ENCODE measurements at regions not wholly inside any gene's neighbourhood (a gene's known extent, or its start where the extent isn't known, plus 50 kb on each side); places are given as distances from the start of the nearest gene placed in this dataset.
A peak's percentile ranks its signal among the peaks of the same experiment; 100 is the strongest.

DNA sequence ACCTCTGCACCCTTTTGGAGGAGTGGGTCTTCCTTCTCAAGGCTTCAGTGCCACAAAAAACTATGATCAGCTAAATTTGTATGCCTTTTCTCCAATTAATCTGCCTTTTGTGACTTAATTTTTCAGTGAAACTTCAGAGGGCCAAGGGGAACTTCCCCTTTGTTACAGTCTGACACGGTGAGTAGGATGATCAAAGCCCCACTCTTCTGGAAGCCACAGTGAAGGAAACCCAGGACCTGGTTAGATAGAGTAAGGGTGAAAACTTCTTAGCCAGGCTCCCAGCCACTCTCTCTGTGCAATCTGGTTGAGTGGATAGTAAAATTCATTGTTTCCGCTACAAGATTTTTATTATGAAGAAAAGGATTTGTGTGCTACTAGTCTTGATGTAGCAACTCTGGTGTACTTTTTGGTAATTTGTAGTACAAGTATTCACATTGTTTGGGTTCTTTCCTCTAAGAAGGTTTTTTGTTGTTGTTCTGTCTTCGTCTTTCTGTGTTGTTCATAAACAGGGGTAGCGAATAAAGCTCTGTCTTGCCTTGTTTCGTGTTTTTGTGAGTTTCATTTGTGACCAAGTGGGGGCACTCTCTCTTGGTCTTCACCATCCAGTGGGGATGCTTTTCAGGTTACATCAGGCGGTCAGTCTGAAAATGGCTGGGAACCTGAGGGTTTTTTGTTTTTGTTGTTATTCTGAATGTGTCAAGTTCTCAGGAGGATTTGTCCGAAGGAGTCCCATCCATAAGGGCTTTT is 268.5 kb upstream of the NPSR1 start:
- DNase-seq (ENCODE audit: insufficient read length, low spot score) (no peak), FAIRE-seq (no peak)
- no peak for TF ChIP-seq SPI1 (IDR thresholded peaks at IDR 0.05; ENCODE audit: low read depth, low read length)
- no peak for TF ChIP-seq POLR2AphosphoS5 (IDR thresholded peaks at IDR 0.05; ENCODE audit: low read depth, low read length)
- TF ChIP-seq POLR2A (IDR thresholded peaks at IDR 0.05; ENCODE audit: low read depth, low read length): no peak
- no peak for TF ChIP-seq PAX5 (IDR thresholded peaks at IDR 0.05; ENCODE audit: insufficient read depth, low read length, severe bottlenecking)
- TF ChIP-seq TAF1 (IDR thresholded peaks at IDR 0.05; ENCODE audit: low read depth, low read length): no peak
- TF ChIP-seq POU2F2 (IDR thresholded peaks at IDR 0.05; ENCODE audit: low read depth, low read length): no peak

GRCh38 chr7:34390103-34390502 is 267.9 kb upstream of the NPSR1 start:
- TF ChIP-seq PAX5 (IDR thresholded peaks at IDR 0.05; ENCODE audit: insufficient read depth, low read length, severe bottlenecking) (no peak), POLR2A (IDR thresholded peaks at IDR 0.05; ENCODE audit: low read depth, low read length) (no peak), TAF1 (IDR thresholded peaks at IDR 0.05; ENCODE audit: low read depth, low read length) (no peak), SPI1 (IDR thresholded peaks at IDR 0.05; ENCODE audit: low read depth, low read length) (no peak), POLR2AphosphoS5 (IDR thresholded peaks at IDR 0.05; ENCODE audit: low read depth, low read length) (no peak), POU2F2 (IDR thresholded peaks at IDR 0.05; ENCODE audit: low read depth, low read length) (no peak)
- FAIRE-seq (no peak), DNase-seq (ENCODE audit: insufficient read length, low spot score) (no peak)

DNA sequence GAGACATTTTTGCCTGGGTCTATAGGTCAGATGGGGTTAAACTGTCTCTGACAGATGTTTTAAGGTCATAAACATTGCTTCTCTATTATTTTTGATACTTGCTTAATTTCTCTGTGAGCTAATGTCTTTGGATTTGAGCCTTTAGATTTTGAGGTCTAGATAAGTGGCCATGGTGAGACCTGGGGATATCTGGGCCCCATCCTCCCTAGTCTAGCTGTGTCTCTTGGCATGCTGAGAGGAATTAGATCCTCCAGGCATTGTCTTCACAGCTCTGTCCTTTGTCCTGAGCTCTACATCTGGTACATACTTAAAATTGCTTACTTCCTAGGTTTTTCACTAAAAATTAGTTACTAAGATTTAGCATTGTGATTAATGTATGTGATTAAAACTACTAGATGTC is 265.0 kb upstream of the NPSR1 start:
- no peak for FAIRE-seq

GRCh38 chr7:34396437-34397064 is 261.5 kb upstream of the NPSR1 start:
- DNase-seq (ENCODE audit: insufficient read length, low spot score) (no peak), FAIRE-seq (no peak)
- TF ChIP-seq SPI1 (IDR thresholded peaks at IDR 0.05; ENCODE audit: low read depth, low read length): peak; percentile 73
- TF ChIP-seq POLR2AphosphoS5 (IDR thresholded peaks at IDR 0.05; ENCODE audit: low read depth, low read length): no peak
- no peak for TF ChIP-seq POLR2A (IDR thresholded peaks at IDR 0.05; ENCODE audit: low read depth, low read length)
- TF ChIP-seq PAX5 (IDR thresholded peaks at IDR 0.05; ENCODE audit: insufficient read depth, low read length, severe bottlenecking): no peak
- no peak for TF ChIP-seq POU2F2 (IDR thresholded peaks at IDR 0.05; ENCODE audit: low read depth, low read length)
- TF ChIP-seq TAF1 (IDR thresholded peaks at IDR 0.05; ENCODE audit: low read depth, low read length): no peak

More for the DNA sequence above, 265.0 kb upstream of the NPSR1 start:
- TF ChIP-seq POU2F2 (IDR thresholded peaks at IDR 0.05; ENCODE audit: low read depth, low read length) (no peak), TAF1 (IDR thresholded peaks at IDR 0.05; ENCODE audit: low read depth, low read length) (no peak), PAX5 (IDR thresholded peaks at IDR 0.05; ENCODE audit: insufficient read depth, low read length, severe bottlenecking) (no peak), SPI1 (IDR thresholded peaks at IDR 0.05; ENCODE audit: low read depth, low read length) (no peak), POLR2A (IDR thresholded peaks at IDR 0.05; ENCODE audit: low read depth, low read length) (no peak)
- DNase-seq (ENCODE audit: insufficient read length, low spot score): no peak

- TF ChIP-seq POU2F2 (IDR thresholded peaks at IDR 0.05; ENCODE audit: low read depth, low read length) (no peak), SPI1 (IDR thresholded peaks at IDR 0.05; ENCODE audit: low read depth, low read length) (no peak), POLR2AphosphoS5 (IDR thresholded peaks at IDR 0.05; ENCODE audit: low read depth, low read length) (no peak), TAF1 (IDR thresholded peaks at IDR 0.05; ENCODE audit: low read depth, low read length) (no peak), POLR2A (IDR thresholded peaks at IDR 0.05; ENCODE audit: low read depth, low read length) (no peak), PAX5 (IDR thresholded peaks at IDR 0.05; ENCODE audit: insufficient read depth, low read length, severe bottlenecking) (no peak)
- no peak for DNase-seq (ENCODE audit: insufficient read length, low spot score)
- FAIRE-seq: no peak
Observed at GRCh38 chr7:34401776-34402175, 256.2 kb upstream of the NPSR1 start.

DNA sequence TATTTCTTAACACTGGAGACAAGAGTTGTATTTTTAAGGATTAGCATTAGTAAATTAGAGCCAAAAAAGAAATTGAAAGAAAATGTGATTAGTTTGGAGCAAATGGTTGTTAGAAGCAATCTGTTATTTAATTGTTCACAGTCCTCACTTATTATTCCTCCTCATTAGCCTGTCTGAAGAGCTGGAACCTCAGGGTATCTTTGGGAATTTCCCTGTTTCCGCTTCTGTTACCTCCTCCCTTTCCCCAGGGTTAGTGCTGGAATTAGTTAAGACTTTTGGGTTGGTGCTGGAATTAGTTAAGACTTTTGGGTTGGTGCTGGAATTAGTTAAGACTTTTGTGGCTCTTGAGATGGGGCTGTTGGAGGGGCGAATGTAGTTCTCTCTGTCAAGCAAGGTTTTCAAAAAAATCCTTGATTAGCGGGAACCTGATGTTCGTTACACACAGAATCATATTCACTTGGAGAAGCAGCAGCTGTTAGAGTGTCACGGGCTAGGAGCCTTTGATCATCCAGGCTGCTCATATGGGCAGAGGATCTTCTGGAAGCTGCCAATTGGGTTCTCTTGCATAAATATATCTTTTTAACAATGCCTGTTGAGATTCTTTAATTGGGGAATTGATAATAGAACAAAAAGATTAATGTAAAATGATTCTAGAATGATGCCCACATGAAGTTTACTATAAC is 251.0 kb upstream of the NPSR1 start:
- DNase-seq (ENCODE audit: insufficient read length, low spot score) (no peak), FAIRE-seq (no peak)
- no peak for TF ChIP-seq POU2F2 (IDR thresholded peaks at IDR 0.05; ENCODE audit: low read depth, low read length)
- TF ChIP-seq POLR2AphosphoS5 (IDR thresholded peaks at IDR 0.05; ENCODE audit: low read depth, low read length): no peak
- no peak for TF ChIP-seq TAF1 (IDR thresholded peaks at IDR 0.05; ENCODE audit: low read depth, low read length)
- no peak for TF ChIP-seq POLR2A (IDR thresholded peaks at IDR 0.05; ENCODE audit: low read depth, low read length)
- TF ChIP-seq PAX5 (IDR thresholded peaks at IDR 0.05; ENCODE audit: insufficient read depth, low read length, severe bottlenecking): no peak
- no peak for TF ChIP-seq SPI1 (IDR thresholded peaks at IDR 0.05; ENCODE audit: low read depth, low read length)

DNA sequence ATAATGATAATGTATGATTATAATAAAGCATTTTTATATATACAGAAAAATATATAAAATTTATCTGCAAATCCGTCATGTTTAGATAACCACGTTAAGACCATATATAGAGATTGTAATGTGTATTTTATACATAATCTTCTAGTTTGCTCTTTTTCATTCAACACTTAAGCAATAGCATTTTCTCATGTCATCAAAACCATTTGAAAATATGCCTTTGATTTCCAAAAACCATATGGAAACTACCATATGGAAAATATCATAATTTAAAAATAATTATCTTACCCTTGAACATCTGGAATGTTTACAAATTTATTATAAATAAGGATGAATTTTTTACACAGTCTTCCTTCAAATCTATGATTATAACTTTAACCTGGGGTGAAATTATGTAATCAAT is 250.4 kb upstream of the NPSR1 start:
- no peak for TF ChIP-seq SPI1 (IDR thresholded peaks at IDR 0.05; ENCODE audit: low read depth, low read length)
- TF ChIP-seq POLR2AphosphoS5 (IDR thresholded peaks at IDR 0.05; ENCODE audit: low read depth, low read length): no peak
- TF ChIP-seq TAF1 (IDR thresholded peaks at IDR 0.05; ENCODE audit: low read depth, low read length): no peak
- TF ChIP-seq POLR2A (IDR thresholded peaks at IDR 0.05; ENCODE audit: low read depth, low read length): no peak
- no peak for TF ChIP-seq POU2F2 (IDR thresholded peaks at IDR 0.05; ENCODE audit: low read depth, low read length)
- TF ChIP-seq PAX5 (IDR thresholded peaks at IDR 0.05; ENCODE audit: insufficient read depth, low read length, severe bottlenecking): no peak
- FAIRE-seq (no peak), DNase-seq (ENCODE audit: insufficient read length, low spot score) (no peak)

GRCh38 chr7:34417781-34418180 is 240.2 kb upstream of the NPSR1 start:
- TF ChIP-seq PAX5 (IDR thresholded peaks at IDR 0.05; ENCODE audit: insufficient read depth, low read length, severe bottlenecking) (no peak), TAF1 (IDR thresholded peaks at IDR 0.05; ENCODE audit: low read depth, low read length) (no peak), POLR2AphosphoS5 (IDR thresholded peaks at IDR 0.05; ENCODE audit: low read depth, low read length) (no peak), SPI1 (IDR thresholded peaks at IDR 0.05; ENCODE audit: low read depth, low read length) (no peak), POLR2A (IDR thresholded peaks at IDR 0.05; ENCODE audit: low read depth, low read length) (no peak), POU2F2 (IDR thresholded peaks at IDR 0.05; ENCODE audit: low read depth, low read length) (no peak)
- FAIRE-seq (no peak), DNase-seq (ENCODE audit: insufficient read length, low spot score) (no peak)

GRCh38 chr7:34421526-34421925 is 236.5 kb upstream of the NPSR1 start:
- DNase-seq (ENCODE audit: insufficient read length, low spot score) (no peak), FAIRE-seq (no peak)
- TF ChIP-seq POU2F2 (IDR thresholded peaks at IDR 0.05; ENCODE audit: low read depth, low read length): no peak
- TF ChIP-seq POLR2A (IDR thresholded peaks at IDR 0.05; ENCODE audit: low read depth, low read length): no peak
- TF ChIP-seq PAX5 (IDR thresholded peaks at IDR 0.05; ENCODE audit: insufficient read depth, low read length, severe bottlenecking): no peak
- no peak for TF ChIP-seq TAF1 (IDR thresholded peaks at IDR 0.05; ENCODE audit: low read depth, low read length)
- no peak for TF ChIP-seq POLR2AphosphoS5 (IDR thresholded peaks at IDR 0.05; ENCODE audit: low read depth, low read length)
- no peak for TF ChIP-seq SPI1 (IDR thresholded peaks at IDR 0.05; ENCODE audit: low read depth, low read length)
